Right renal cortex interstitium (tissue), 3 donors: ENCODE measurements at regions not wholly inside any gene's neighbourhood (a gene's known extent, or its start where the extent isn't known, plus 50 kb on each side); places are given as distances from the start of the nearest gene placed in this dataset.

Experiments
- DNase-seq, 3 donors: peaks; one replicate each; pipeline ENCODE4 v3.0.0-alpha.2; 2013; ENCODE audit warnings: low read depth in 3 of 3, low spot score in 2 of 3

- no peak for DNase-seq
Measured at GRCh38 chr22:47225080-47225930, 462.9 kb downstream of the TBC1D22A start.
